H7 (cell line): ENCODE measurements at regions not wholly inside any gene's neighbourhood (a gene's known extent, or its start where the extent isn't known, plus 50 kb on each side); places are given as distances from the start of the nearest gene placed in this dataset.
A peak's percentile ranks its signal among the peaks of the same experiment; 100 is the strongest.

Experiments used
- DNase-seq: peaks from one replicate; pipeline ENCODE4 v3.0.0; 2012
- H3K27me3 ChIP-seq: 2 replicates; pipeline ENCODE4 v1.6.0; 2011; ENCODE audit warnings: mild to moderate bottlenecking, low read length; ENCODE audit not compliant: control insufficient read depth, insufficient read depth
- H3K36me3 ChIP-seq: replicated peaks from 2 replicates; pipeline ENCODE4 v1.5.1; 2011; ENCODE audit warnings: low read length; ENCODE audit not compliant: control insufficient read depth, insufficient read depth
- H3K4me3 ChIP-seq: 2 replicates; pipeline ENCODE4 v1.5.1; 2011; ENCODE audit warnings: low read depth, mild to moderate bottlenecking, control low read depth, low read length, moderate library complexity; ENCODE audit not compliant: insufficient read depth

- DNase-seq, result no peak
- no peaks in the 10 kb centered on the region for H3K36me3 ChIP-seq
- H3K27me3 ChIP-seq, result peaks cover 1% of the 10 kb centered on the region; the same call in 1 of the 2 replicates
- H3K4me3 ChIP-seq, result no peak overlapping the region
Observed at GRCh38 chr6:40803897-40804702, 216.9 kb upstream of the LRFN2 start.

DNA sequence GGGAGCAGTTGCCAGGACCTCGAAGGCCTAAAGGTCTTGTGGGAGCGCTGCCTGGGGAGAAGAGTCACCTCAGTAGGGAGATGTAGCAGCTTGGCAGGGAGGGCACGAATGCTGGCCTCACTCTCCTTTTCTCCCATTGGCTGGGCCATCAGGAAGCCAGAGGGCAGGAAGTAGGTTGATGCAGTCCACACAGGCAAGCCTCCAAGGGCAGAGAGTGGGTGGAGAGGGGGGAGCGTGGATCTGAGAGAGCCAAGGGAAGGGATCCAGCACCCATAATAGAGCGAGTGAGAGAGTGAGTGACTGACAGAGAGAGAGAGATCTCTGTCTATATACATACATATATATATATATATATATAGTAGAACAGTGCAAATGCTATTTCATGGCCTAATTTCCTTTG is 215.3 kb upstream of the LRFN2 start:
- H3K36me3 ChIP-seq, result no peaks in the 10 kb centered on the region
- H3K27me3 ChIP-seq, result peaks cover 1% of the 10 kb centered on the region; the same call in 1 of the 2 replicates
- no peak overlapping the region for H3K4me3 ChIP-seq
- DNase-seq, result no peak

DNA sequence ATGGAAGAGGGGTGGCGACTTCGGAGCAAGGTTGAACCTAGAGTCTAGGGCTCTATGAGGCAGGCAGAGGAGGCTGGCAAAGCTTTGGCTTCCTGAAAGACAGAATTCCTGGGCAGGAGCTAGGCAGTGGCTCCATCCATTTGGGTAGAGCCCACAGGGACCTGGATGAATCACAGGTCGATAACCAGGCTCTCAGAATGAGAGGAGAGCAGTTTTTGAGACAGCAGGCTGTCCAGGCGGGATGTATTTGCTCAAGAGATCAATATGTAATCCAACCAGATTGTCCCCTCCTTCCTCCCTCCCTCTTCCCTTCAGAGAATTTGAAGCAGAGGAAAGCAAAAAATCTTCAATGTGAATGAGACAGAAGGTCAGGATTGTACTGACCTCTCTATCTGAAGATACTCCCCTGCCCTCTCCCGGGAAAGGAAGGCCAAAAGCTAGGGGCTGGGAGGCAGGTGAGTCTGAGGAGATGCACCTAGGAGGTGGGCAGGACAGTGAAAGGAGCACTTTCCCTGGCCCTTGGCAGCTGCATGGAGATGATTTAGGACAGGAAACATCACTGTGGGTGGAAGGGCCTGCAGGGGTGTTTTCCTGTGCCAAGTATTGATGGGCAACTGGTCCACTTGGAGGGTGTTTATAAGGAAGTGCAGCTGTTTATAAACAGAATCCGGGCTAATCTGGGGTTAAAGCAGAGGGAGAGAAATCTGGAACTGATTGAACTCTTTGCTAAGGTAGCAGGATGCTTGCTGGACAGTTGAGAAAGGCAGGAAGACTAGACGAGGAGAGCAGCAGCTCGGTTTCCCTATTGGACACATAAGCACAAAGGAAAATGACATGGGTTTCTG is 212.4 kb upstream of the LRFN2 start:
- no peak overlapping the region for H3K4me3 ChIP-seq
- peaks cover 3% of the 10 kb centered on the region; the same call in 1 of the 2 replicates for H3K27me3 ChIP-seq
- no peaks in the 10 kb centered on the region for H3K36me3 ChIP-seq
- no peak for DNase-seq

DNA sequence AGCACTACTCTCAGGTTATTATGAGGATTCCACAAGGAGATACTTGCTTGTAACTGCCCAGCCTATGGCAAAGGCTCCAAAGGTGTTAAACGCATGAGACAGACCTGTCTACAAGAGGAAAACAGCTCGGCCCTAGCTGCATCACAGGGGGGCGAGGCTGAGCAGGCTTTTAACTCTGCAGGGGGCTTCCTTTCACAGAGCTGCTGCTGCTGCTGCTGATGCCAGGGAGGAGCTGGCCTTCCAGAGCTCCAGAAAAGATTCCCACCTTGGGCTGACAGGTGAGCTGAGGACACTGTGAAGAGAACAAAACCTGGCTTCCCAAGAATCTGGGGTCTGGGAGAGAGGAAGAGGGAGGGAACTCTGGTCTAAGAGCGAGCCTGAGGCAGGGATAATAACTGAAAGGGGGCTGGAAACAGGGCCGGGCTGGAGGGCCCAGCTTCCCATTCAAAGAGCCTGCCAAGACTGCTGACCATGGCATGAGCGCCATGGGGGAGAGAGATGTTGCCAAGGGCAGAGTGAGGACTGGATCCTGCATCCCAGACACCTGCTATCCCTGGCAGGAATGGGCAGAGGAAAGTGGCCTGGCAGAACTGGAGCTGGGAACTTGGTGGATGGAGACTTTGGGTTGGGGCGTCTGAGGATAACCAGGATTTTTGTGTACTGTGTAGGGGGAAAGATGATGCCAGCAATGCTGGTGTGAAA is 211.1 kb upstream of the LRFN2 start:
- H3K4me3 ChIP-seq, result no peak overlapping the region
- H3K27me3 ChIP-seq, result peaks cover 3% of the 10 kb centered on the region; the same call in 1 of the 2 replicates
- DNase-seq, result peak; percentile 68
- H3K36me3 ChIP-seq, result no peaks in the 10 kb centered on the region

DNA sequence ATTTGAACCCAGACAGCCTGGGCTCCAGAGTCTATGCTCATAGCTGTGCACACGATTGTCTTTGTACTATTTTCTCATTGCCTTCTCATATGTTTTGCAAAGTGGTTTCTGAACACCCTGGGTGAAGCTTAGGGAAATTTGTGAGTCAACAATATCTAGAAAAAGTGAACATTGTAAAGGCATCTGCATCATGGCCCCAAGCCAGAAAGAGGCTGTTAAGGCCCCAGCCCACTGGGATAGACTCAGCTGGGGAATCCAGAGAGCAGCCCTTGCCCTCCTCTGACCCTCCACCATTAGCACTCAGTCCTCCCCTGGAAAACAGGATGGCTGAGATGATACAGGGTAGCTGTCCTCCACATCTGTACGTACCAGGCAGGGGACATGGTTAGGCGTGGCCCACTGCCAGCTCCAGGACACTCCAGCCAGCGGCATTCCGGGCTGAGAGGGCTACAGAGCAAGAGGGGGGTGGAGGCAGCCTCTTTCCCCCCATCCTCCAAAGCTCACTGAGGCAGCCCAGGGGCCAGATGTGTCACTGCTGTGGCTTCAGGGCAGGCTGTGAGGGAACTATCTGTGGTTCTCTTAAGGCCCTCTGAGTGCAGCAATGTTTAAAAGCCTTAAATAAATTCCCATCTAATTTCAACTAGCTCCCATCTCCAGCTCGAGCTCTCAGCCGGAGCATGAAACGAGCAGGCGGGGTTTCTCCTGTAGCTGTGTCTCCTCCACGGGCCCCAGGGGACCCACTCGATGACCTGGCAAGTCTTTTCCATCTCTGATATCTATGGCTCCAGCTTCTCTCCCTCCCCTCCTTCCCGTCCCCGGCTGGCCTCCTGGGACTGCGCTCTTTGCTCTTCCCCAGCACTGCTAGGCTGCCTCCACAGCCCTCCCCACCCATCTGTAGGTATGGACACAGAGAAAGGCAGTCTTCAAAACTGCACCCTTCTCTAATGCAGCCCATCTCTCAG is 209.4 kb upstream of the LRFN2 start:
- H3K36me3 ChIP-seq, result no peaks in the 10 kb centered on the region
- no peak overlapping the region for H3K4me3 ChIP-seq
- H3K27me3 ChIP-seq, result peaks cover 3% of the 10 kb centered on the region; the same call in 1 of the 2 replicates
- DNase-seq, result no peak

- Histone ChIP-seq H3K27me3 (peaks cover 1% of the 10 kb centered on the region; the same call in 1 of the 2 replicates), H3K4me3 (no peak overlapping the region), H3K36me3 (no peaks in the 10 kb centered on the region)
- no peak for DNase-seq
Observed at GRCh38 chr6:40794586-40794985, 207.4 kb upstream of the LRFN2 start.

- DNase-seq, result no peak
- no peak overlapping the region for H3K4me3 ChIP-seq
- H3K27me3 ChIP-seq, result peaks cover 1% of the 10 kb centered on the region; the same call in 1 of the 2 replicates
- no peaks in the 10 kb centered on the region for H3K36me3 ChIP-seq
Observed at GRCh38 chr6:40792183-40792582, 205.0 kb upstream of the LRFN2 start.

GRCh38 chr6:40791004-40791403 is 203.8 kb upstream of the LRFN2 start:
- Histone ChIP-seq H3K36me3 (no peaks in the 10 kb centered on the region), H3K27me3 (no peaks in the 10 kb centered on the region), H3K4me3 (no peak overlapping the region)
- DNase-seq, result no peak

- H3K4me3 ChIP-seq, result no peak overlapping the region
- H3K36me3 ChIP-seq, result no peaks in the 10 kb centered on the region
- DNase-seq, result no peak
- no peaks in the 10 kb centered on the region for H3K27me3 ChIP-seq
Observed at GRCh38 chr6:40788661-40789655, 201.8 kb upstream of the LRFN2 start.

DNA sequence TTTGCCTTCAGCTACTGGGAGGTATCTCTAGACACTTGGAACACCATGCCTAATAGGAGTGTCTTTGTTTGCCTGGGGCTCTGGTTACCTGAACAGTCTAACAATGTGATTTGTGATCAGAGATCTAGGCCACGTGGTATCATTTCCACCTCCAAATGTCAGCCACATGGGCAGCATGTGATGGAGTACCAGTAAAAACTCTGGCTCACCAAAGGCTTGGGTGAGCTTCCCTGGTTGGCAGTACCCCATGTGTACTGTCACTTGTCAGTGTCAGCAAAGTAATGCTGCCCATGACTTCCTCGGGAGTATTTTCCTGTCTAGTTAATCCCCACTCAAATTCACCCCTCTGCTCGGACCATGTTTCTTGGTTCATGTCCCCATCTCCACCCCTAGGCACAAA is 195.2 kb upstream of the LRFN2 start:
- H3K4me3 ChIP-seq, result no peak overlapping the region
- no peak for DNase-seq
- no peaks in the 10 kb centered on the region for H3K36me3 ChIP-seq
- H3K27me3 ChIP-seq, result no peaks in the 10 kb centered on the region

DNA sequence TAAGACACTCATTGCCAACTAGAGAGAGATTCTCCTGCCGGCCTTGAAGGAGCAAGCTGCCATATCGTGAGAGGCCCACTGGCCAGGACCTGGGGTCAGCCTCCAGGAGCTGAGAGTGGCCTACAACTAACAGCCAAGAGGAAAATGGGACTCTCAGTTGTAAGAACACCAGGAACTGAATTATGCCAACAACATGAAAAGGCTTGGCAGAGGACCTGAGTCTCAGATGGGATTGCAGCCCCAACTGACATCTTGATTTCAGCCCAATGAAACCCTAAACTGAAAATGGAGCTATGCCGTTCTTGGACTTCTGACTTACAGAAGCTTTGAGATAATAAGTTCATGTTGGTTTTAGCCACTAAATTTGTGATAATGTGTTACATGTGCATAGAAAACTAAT is 193.5 kb upstream of the LRFN2 start:
- no peaks in the 10 kb centered on the region for H3K36me3 ChIP-seq
- H3K27me3 ChIP-seq, result no peaks in the 10 kb centered on the region
- no peak for DNase-seq
- no peak overlapping the region for H3K4me3 ChIP-seq

DNA sequence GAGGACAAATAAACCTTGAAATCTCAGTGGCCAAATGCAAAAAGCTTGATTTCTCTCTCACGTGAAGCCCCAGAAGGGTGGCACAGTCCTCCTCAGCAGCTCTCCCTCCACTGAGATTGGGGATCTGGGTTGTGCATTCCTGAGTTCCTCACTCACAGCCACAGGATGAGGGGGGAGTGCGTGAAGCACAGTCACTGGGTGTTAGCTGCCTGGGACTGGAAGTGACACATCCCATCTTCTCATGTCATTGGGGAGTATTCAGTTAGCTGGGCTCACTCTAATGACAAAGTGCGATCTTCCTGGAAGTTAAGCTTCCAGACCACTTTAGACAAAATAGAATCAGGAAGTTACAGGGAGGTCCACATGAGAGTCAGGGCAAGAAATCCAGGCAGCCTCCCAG is 192.2 kb upstream of the LRFN2 start:
- Histone ChIP-seq H3K36me3 (no peaks in the 10 kb centered on the region), H3K4me3 (no peak overlapping the region), H3K27me3 (no peaks in the 10 kb centered on the region)
- no peak for DNase-seq

GRCh38 chr6:40778918-40779317 is 191.8 kb upstream of the LRFN2 start:
- Histone ChIP-seq H3K27me3 (no peaks in the 10 kb centered on the region), H3K4me3 (no peak overlapping the region), H3K36me3 (no peaks in the 10 kb centered on the region)
- DNase-seq, result no peak
